GM23338 (cell line): ENCODE measurements at regions not wholly inside any gene's neighbourhood (a gene's known extent, or its start where the extent isn't known, plus 50 kb on each side); places are given as distances from the start of the nearest gene placed in this dataset.

Experiments used
- ATAC-seq: fragments of 200-7000 bp; cut with Tn5 transposase; 3 replicates; pipeline ENCODE4 v1.9.1; 2020
- DNase-seq: peaks from one replicate; pipeline ENCODE4 v3.0.0-alpha.2; 2015; ENCODE audit warnings: low spot score
- H2AFZ ChIP-seq: fragments of 200-600 bp; sonication (generic); 2 replicates; pipeline ENCODE4 v1.8.0; 2016; ENCODE audit warnings: antibody characterized with exemption, mild to moderate bottlenecking, moderate library complexity
- H3F3A ChIP-seq: fragments of 200-600 bp; sonication (generic); replicated peaks from 2 replicates; pipeline ENCODE4 v1.8.0; 2017; ENCODE audit warnings: antibody characterized with exemption, mixed run types, low read depth
- H3K27ac ChIP-seq: fragments of 200-600 bp; sonication (generic); 2 replicates; pipeline ENCODE4 v1.6.1; 2016; ENCODE audit warnings: low read depth
- H3K27me3 ChIP-seq: fragments of 200-600 bp; sonication (generic); 2 replicates; pipeline ENCODE4 v1.8.0; 2016; ENCODE audit warnings: mild to moderate bottlenecking, mixed run types, moderate library complexity; ENCODE audit not compliant: insufficient read depth
- H3K36me3 ChIP-seq: fragments of 200-600 bp; sonication (generic); 2 replicates; pipeline ENCODE4 v1.8.0; 2016; ENCODE audit warnings: mild to moderate bottlenecking; ENCODE audit not compliant: insufficient read depth
- H3K4me1 ChIP-seq: fragments of 200-600 bp; sonication (generic); 2 replicates; pipeline ENCODE4 v1.8.0; 2016; ENCODE audit warnings: mild to moderate bottlenecking, moderate library complexity; ENCODE audit not compliant: insufficient read depth
- H3K4me2 ChIP-seq: fragments of 200-600 bp; sonication (generic); 2 replicates; pipeline ENCODE4 v1.7.1; 2017; ENCODE audit warnings: mixed run types
- H3K4me3 ChIP-seq: fragments of 200-600 bp; sonication (generic); 2 replicates; pipeline ENCODE4 v1.6.1; 2016; ENCODE audit warnings: mixed run types
- H3K79me2 ChIP-seq: fragments of 200-600 bp; sonication (generic); replicated peaks from 2 replicates; pipeline ENCODE4 v1.8.0; 2017; ENCODE audit warnings: mild to moderate bottlenecking; ENCODE audit not compliant: insufficient read depth
- H3K9me2 ChIP-seq: fragments of 200-600 bp; sonication (generic); 2 replicates; pipeline ENCODE4 v1.8.0; 2017; ENCODE audit not compliant: insufficient read depth
- H4K20me1 ChIP-seq: fragments of 200-600 bp; sonication (generic); replicated peaks from 2 replicates; pipeline ENCODE4 v1.8.0; 2017; ENCODE audit warnings: mild to moderate bottlenecking; ENCODE audit not compliant: insufficient read depth
- H3K27ac Mint-ChIP-seq: 2 replicates; pipeline ENCODE4 v1.8.0; 2020; ENCODE audit warnings: inconsistent platforms, mild to moderate bottlenecking, moderate library complexity, mixed read lengths
- H3K27me3 Mint-ChIP-seq: 3 replicates; pipeline ENCODE4 v1.8.0; 2022; ENCODE audit warnings: low read depth, mild to moderate bottlenecking, moderate library complexity, mixed read lengths, inconsistent platforms; ENCODE audit not compliant: insufficient read depth, poor library complexity
- H3K36me3 Mint-ChIP-seq: 3 replicates; pipeline ENCODE4 v1.8.0; 2021; ENCODE audit warnings: low read depth, mild to moderate bottlenecking, inconsistent platforms, moderate library complexity, mixed read lengths
- H3K4me1 Mint-ChIP-seq: 3 replicates; pipeline ENCODE4 v1.8.0; 2020; ENCODE audit warnings: mild to moderate bottlenecking, inconsistent platforms, mixed read lengths
- H3K4me3 Mint-ChIP-seq: 3 replicates; pipeline ENCODE4 v1.8.0; 2021; ENCODE audit warnings: moderate library complexity, mild to moderate bottlenecking, inconsistent platforms, mixed read lengths
- H3K9me3 Mint-ChIP-seq: 3 replicates; pipeline ENCODE4 v1.8.0; 2020; ENCODE audit warnings: moderate library complexity, mild to moderate bottlenecking, inconsistent platforms, mixed read lengths
- CTCF ChIP-seq, 2 experiments: fragments of 200-600 bp in 1 of 2; sonication (generic) in 1 of 2; conservative IDR thresholded peaks; 2 replicates each; pipeline versions ENCODE4 v1.5.1 to v1.6.1; 2016 to 2017; ENCODE audit warnings: antibody characterized with exemption in 2 of 2, low read depth in 2 of 2, mild to moderate bottlenecking in 2 of 2, moderate library complexity in 1 of 2
- EZH2 ChIP-seq: fragments of 200-600 bp; sonication (generic); IDR thresholded peaks from one replicate; pipeline ENCODE4 v1.8.0; 2017; ENCODE audit warnings: antibody characterized with exemption, mild to moderate bottlenecking, low read depth; ENCODE audit not compliant: unreplicated experiment
- EZH2phosphoT487 ChIP-seq: fragments of 200-600 bp; sonication (generic); IDR thresholded peaks from one replicate; pipeline ENCODE4 v1.8.1; 2018; ENCODE audit warnings: antibody characterized with exemption; ENCODE audit not compliant: unreplicated experiment
- NANOG ChIP-seq: IDR thresholded peaks from 2 replicates; pipeline ENCODE4 v1.6.1; 2016; ENCODE audit warnings: antibody characterized with exemption, borderline replicate concordance
- POLR2AphosphoS5 ChIP-seq: IDR thresholded peaks from 2 replicates; pipeline ENCODE4 v1.6.1; 2016; ENCODE audit warnings: antibody characterized with exemption, low read depth
- STAT1 ChIP-seq: IDR thresholded peaks from one replicate; pipeline ENCODE4 v1.6.1; 2016; ENCODE audit warnings: antibody characterized with exemption; ENCODE audit not compliant: unreplicated experiment
- ZNF114 ChIP-seq: fragments of 250-450 bp; sonication (Bioruptor Pico); IDR thresholded peaks from 2 replicates; pipeline ENCODE4 v1.5.0; 2020; ENCODE audit warnings: mild to moderate bottlenecking, moderate library complexity
- TF ChIP-seq, protein P1 (sequence below): fragments of 250-450 bp; sonication (Bioruptor Pico); IDR thresholded peaks from 2 replicates; pipeline ENCODE4 v1.5.0; 2020; ENCODE audit warnings: mild to moderate bottlenecking, moderate library complexity
- TF ChIP-seq, protein P2 (sequence below): IDR thresholded peaks from one replicate; pipeline ENCODE4 v1.6.1; 2018; ENCODE audit warnings: antibody characterized with exemption; ENCODE audit not compliant: unreplicated experiment
- TF ChIP-seq, protein P3 (sequence below): IDR thresholded peaks from 2 replicates; pipeline ENCODE4 v1.6.1; 2016; ENCODE audit warnings: antibody characterized with exemption

DNA sequence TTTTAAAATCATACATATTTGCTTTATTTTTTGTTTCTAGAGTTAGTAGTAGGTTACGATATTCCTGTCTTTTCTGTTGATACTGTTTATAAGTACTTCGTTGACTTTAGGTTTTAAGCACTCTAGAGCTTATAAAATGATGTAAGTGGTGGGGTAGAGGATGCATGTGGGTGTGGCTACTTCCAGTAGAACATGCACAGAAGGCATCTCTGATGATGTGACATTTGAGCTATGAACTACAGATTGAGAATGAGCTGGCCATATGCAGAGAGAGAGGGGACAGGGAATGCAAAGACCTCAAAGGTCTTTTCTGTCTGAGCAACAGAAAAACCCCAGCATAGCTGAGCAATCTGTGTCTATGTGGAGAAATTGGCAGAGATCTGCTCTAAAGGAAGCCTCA, 233.9 kb upstream of the STAC start:
- Histone ChIP-seq H3K79me2 (no peaks in the 10 kb centered on the region), H3K4me1 (no peaks in the 10 kb centered on the region), H3K36me3 (no peaks in the 10 kb centered on the region), H3K4me2 (no peak overlapping the region), H3K27me3 (no peaks in the 10 kb centered on the region), H2AFZ (no peak overlapping the region), H3K9me2 (no peaks in the 10 kb centered on the region), H3K4me3 (no peak overlapping the region), H3K27ac (no peak overlapping the region), H3F3A (no peaks in the 10 kb centered on the region), H4K20me1 (no peaks in the 10 kb centered on the region)
- TF ChIP-seq, protein P1, sequence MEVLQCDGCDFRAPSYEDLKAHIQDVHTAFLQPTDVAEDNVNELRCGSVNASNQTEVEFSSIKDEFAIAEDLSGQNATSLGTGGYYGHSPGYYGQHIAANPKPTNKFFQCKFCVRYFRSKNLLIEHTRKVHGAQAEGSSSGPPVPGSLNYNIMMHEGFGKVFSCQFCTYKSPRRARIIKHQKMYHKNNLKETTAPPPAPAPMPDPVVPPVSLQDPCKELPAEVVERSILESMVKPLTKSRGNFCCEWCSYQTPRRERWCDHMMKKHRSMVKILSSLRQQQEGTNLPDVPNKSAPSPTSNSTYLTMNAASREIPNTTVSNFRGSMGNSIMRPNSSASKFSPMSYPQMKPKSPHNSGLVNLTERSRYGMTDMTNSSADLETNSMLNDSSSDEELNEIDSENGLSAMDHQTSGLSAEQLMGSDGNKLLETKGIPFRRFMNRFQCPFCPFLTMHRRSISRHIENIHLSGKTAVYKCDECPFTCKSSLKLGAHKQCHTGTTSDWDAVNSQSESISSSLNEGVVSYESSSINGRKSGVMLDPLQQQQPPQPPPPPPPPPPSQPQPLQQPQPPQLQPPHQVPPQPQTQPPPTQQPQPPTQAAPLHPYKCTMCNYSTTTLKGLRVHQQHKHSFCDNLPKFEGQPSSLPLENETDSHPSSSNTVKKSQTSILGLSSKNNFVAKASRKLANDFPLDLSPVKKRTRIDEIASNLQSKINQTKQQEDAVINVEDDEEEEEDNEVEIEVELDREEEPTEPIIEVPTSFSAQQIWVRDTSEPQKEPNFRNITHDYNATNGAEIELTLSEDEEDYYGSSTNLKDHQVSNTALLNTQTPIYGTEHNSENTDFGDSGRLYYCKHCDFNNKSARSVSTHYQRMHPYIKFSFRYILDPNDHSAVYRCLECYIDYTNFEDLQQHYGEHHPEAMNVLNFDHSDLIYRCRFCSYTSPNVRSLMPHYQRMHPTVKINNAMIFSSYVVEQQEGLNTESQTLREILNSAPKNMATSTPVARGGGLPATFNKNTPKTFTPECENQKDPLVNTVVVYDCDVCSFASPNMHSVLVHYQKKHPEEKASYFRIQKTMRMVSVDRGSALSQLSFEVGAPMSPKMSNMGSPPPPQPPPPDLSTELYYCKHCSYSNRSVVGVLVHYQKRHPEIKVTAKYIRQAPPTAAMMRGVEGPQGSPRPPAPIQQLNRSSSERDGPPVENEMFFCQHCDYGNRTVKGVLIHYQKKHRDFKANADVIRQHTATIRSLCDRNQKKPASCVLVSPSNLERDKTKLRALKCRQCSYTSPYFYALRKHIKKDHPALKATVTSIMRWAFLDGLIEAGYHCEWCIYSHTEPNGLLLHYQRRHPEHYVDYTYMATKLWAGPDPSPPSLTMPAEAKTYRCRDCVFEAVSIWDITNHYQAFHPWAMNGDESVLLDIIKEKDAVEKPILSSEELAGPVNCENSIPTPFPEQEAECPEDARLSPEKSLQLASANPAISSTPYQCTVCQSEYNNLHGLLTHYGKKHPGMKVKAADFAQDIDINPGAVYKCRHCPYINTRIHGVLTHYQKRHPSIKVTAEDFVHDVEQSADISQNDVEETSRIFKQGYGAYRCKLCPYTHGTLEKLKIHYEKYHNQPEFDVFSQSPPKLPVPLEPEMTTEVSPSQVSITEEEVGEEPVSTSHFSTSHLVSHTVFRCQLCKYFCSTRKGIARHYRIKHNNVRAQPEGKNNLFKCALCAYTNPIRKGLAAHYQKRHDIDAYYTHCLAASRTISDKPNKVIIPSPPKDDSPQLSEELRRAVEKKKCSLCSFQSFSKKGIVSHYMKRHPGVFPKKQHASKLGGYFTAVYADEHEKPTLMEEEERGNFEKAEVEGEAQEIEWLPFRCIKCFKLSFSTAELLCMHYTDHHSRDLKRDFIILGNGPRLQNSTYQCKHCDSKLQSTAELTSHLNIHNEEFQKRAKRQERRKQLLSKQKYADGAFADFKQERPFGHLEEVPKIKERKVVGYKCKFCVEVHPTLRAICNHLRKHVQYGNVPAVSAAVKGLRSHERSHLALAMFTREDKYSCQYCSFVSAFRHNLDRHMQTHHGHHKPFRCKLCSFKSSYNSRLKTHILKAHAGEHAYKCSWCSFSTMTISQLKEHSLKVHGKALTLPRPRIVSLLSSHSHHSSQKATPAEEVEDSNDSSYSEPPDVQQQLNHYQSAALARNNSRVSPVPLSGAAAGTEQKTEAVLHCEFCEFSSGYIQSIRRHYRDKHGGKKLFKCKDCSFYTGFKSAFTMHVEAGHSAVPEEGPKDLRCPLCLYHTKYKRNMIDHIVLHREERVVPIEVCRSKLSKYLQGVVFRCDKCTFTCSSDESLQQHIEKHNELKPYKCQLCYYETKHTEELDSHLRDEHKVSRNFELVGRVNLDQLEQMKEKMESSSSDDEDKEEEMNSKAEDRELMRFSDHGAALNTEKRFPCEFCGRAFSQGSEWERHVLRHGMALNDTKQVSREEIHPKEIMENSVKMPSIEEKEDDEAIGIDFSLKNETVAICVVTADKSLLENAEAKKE (CRISPR knock-in tag), result no peak
- TF ChIP-seq POLR2AphosphoS5 (no peak), ZNF114 (no peak), STAT1 (no peak), NANOG (no peak), CTCF (conservative IDR thresholded peaks at IDR 0.05; ENCODE audit: low read depth in 2 of 2) (no peak), EZH2 (no peak), EZH2phosphoT487 (no peak)
- TF ChIP-seq, protein P2, sequence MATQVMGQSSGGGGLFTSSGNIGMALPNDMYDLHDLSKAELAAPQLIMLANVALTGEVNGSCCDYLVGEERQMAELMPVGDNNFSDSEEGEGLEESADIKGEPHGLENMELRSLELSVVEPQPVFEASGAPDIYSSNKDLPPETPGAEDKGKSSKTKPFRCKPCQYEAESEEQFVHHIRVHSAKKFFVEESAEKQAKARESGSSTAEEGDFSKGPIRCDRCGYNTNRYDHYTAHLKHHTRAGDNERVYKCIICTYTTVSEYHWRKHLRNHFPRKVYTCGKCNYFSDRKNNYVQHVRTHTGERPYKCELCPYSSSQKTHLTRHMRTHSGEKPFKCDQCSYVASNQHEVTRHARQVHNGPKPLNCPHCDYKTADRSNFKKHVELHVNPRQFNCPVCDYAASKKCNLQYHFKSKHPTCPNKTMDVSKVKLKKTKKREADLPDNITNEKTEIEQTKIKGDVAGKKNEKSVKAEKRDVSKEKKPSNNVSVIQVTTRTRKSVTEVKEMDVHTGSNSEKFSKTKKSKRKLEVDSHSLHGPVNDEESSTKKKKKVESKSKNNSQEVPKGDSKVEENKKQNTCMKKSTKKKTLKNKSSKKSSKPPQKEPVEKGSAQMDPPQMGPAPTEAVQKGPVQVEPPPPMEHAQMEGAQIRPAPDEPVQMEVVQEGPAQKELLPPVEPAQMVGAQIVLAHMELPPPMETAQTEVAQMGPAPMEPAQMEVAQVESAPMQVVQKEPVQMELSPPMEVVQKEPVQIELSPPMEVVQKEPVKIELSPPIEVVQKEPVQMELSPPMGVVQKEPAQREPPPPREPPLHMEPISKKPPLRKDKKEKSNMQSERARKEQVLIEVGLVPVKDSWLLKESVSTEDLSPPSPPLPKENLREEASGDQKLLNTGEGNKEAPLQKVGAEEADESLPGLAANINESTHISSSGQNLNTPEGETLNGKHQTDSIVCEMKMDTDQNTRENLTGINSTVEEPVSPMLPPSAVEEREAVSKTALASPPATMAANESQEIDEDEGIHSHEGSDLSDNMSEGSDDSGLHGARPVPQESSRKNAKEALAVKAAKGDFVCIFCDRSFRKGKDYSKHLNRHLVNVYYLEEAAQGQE, result no peak
- TF ChIP-seq, protein P3, sequence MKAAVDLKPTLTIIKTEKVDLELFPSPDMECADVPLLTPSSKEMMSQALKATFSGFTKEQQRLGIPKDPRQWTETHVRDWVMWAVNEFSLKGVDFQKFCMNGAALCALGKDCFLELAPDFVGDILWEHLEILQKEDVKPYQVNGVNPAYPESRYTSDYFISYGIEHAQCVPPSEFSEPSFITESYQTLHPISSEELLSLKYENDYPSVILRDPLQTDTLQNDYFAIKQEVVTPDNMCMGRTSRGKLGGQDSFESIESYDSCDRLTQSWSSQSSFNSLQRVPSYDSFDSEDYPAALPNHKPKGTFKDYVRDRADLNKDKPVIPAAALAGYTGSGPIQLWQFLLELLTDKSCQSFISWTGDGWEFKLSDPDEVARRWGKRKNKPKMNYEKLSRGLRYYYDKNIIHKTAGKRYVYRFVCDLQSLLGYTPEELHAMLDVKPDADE, result no peak
- ATAC-seq, result no peak
- H3K4me1 Mint-ChIP-seq, result no peaks in the 10 kb centered on the region
- no peaks in the 10 kb centered on the region for H3K36me3 Mint-ChIP-seq
- H3K27ac Mint-ChIP-seq, result no peak overlapping the region
- no peaks in the 10 kb centered on the region for H3K27me3 Mint-ChIP-seq
- H3K4me3 Mint-ChIP-seq, result no peak overlapping the region
- no peaks in the 10 kb centered on the region for H3K9me3 Mint-ChIP-seq
- DNase-seq, result no peak
